GM12873 (cell line): ENCODE measurements at regions not wholly inside any gene's neighbourhood (a gene's known extent, or its start where the extent isn't known, plus 50 kb on each side); places are given as distances from the start of the nearest gene placed in this dataset.

Source experiments
- CTCF ChIP-seq: IDR thresholded peaks from 2 replicates; pipeline ENCODE4 v1.5.1; 2012; ENCODE audit warnings: low read depth, mild to moderate bottlenecking, moderate library complexity, low read length, control low read depth; ENCODE audit not compliant: insufficient read depth; ENCODE audit errors: missing control alignments

GRCh38 chr4:159024828-159025227 is 78.1 kb upstream of the RAPGEF2 start:
- no peak for TF ChIP-seq CTCF

- TF ChIP-seq CTCF = no peak
These were observed 76.5 kb upstream of the RAPGEF2 start for GRCh38 chr4:159026329-159026728.

- TF ChIP-seq CTCF = no peak
These were observed 75.3 kb upstream of the RAPGEF2 start for GRCh38 chr4:159027535-159027934.

- TF ChIP-seq CTCF = no peak
These were observed 73.4 kb upstream of the RAPGEF2 start for GRCh38 chr4:159029481-159029880.

GRCh38 chr4:159035570-159035969 is 67.3 kb upstream of the RAPGEF2 start:
- TF ChIP-seq CTCF = no peak

- TF ChIP-seq CTCF = no peak
These were observed 64.3 kb upstream of the RAPGEF2 start for GRCh38 chr4:159038536-159038935.

GRCh38 chr4:159041054-159042034 is 61.5 kb upstream of the RAPGEF2 start:
- no peak for TF ChIP-seq CTCF
